OCI-LY7 (cell line): ENCODE measurements at regions not wholly inside any gene's neighbourhood (a gene's known extent, or its start where the extent isn't known, plus 50 kb on each side); places are given as distances from the start of the nearest gene placed in this dataset.

ENCODE experiments used
- BruUV-seq: library from RNA; stranded (reverse); fragments of 400-500 nt; replicated peaks from 2 replicates; lab custom pipeline; 2021; lab: Mats Ljungman, UMichigan
- CTCF ChIA-PET: fragments of 300-600 bp; sonication (Branson Sonifier 250); formaldehyde crosslinking; loops from one replicate; lab custom pipeline; 2022; ENCODE audit warnings: antibody characterized with exemption; ENCODE audit not compliant: unreplicated experiment; lab: Charles Lee
- POLR2A ChIA-PET: fragments of 300-600 bp; sonication (Branson Sonifier 250); formaldehyde crosslinking; loops from one replicate; lab custom pipeline; 2022; ENCODE audit warnings: antibody characterized with exemption; lab: Charles Lee
- DNase-seq: peaks from one replicate; pipeline ENCODE4 v3.0.0-alpha.2; 2015; ENCODE audit warnings: low spot score
- H2AFZ ChIP-seq: fragments of 200-600 bp; sonication (generic), shearing (Covaris generic); 2 replicates; pipeline ENCODE4 v1.6.1; 2014; ENCODE audit warnings: mild to moderate bottlenecking, antibody characterized with exemption, low read length, moderate library complexity
- H3K27ac ChIP-seq: fragments of 200-600 bp; sonication (generic); 2 replicates; pipeline ENCODE4 v1.5.1; 2014; ENCODE audit warnings: mixed run types, low read depth, mild to moderate bottlenecking, moderate library complexity, low read length, inconsistent platforms; ENCODE audit not compliant: poor library complexity, severe bottlenecking
- H3K36me3 ChIP-seq: fragments of 200-600 bp; sonication (generic); 2 replicates; pipeline ENCODE4 v1.6.1; 2014; ENCODE audit warnings: mild to moderate bottlenecking, antibody characterized with exemption, low read length, moderate library complexity, mixed read lengths; ENCODE audit not compliant: insufficient read depth
- H3K4me1 ChIP-seq: fragments of 200-600 bp; sonication (generic); 2 replicates; pipeline ENCODE4 v1.5.1; 2014; ENCODE audit warnings: mild to moderate bottlenecking, low read length; ENCODE audit not compliant: insufficient read depth, poor library complexity, severe bottlenecking
- H3K4me2 ChIP-seq: fragments of 200-600 bp; sonication (generic); 2 replicates; pipeline ENCODE4 v1.6.1; 2014; ENCODE audit warnings: mild to moderate bottlenecking, low read length
- H3K4me3 ChIP-seq: fragments of 200-600 bp; sonication (generic); 2 replicates; pipeline ENCODE4 v1.5.1; 2014; ENCODE audit warnings: mild to moderate bottlenecking, low read depth, low read length; ENCODE audit not compliant: poor library complexity, severe bottlenecking
- H3K79me2 ChIP-seq: fragments of 200-600 bp; sonication (generic); 2 replicates; pipeline ENCODE4 v1.6.1; 2016; ENCODE audit warnings: low read depth, mild to moderate bottlenecking, low read length, moderate library complexity, mixed read lengths; ENCODE audit not compliant: insufficient read depth
- H3K9me2 ChIP-seq: fragments of 200-600 bp; sonication (generic); 2 replicates; pipeline ENCODE4 v1.6.1; 2016; ENCODE audit warnings: mild to moderate bottlenecking, low read length, mixed read lengths; ENCODE audit not compliant: insufficient read depth
- H3K9me3 ChIP-seq: fragments of 200-600 bp; sonication (generic); 2 replicates; pipeline ENCODE4 v1.6.1; 2014; ENCODE audit warnings: mild to moderate bottlenecking, mixed run types, low read length, mixed read lengths
- H4K20me1 ChIP-seq: fragments of 200-600 bp; sonication (generic); 2 replicates; pipeline ENCODE4 v1.6.1; 2014; ENCODE audit warnings: mild to moderate bottlenecking, antibody characterized with exemption, low read length, moderate library complexity, mixed read lengths; ENCODE audit not compliant: insufficient read depth
- EZH2phosphoT487 ChIP-seq: fragments of 200-600 bp; sonication (generic); IDR thresholded peaks from 2 replicates; pipeline ENCODE4 v1.6.1; 2018; ENCODE audit warnings: low read depth, borderline replicate concordance, mild to moderate bottlenecking, mixed run types, antibody characterized with exemption, low read length, moderate library complexity, mixed read lengths
- intact Hi-C: fragments of 100-400 bp; cut with micrococcal nuclease; formaldehyde crosslinking; loops from one replicate; pipeline ENCODE4 v1.10.0; 2022; ENCODE audit not compliant: unreplicated experiment
- TF ChIP-seq, protein P1 (sequence below): fragments of 200-600 bp; sonication (generic); conservative IDR thresholded peaks from 2 replicates; pipeline ENCODE4 v1.5.1; 2014; ENCODE audit warnings: mild to moderate bottlenecking, antibody characterized with exemption, low read length, moderate library complexity, mixed read lengths

DNA sequence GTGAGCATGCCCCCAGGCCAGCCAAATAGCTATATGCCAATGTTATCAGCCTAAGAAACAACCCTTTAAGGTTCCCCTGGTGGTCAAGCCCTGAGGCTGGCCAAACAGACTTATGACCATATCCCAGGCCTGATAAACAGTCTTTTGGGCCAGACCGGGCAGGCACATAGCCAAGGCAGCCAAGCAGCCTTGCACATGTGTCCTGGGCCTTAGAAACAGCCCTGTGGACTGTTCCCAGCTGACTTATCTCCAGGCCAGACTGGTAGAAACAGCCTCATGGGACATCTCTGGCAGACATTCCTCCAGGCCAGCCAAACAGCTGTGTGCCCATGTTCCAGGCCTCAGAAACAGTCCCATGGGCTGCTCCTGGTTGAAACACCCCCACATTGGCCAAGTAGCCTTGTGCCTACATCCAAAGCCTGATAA, 295.0 kb upstream of the MGAT4C start:
- Histone ChIP-seq H2AFZ (no peak overlapping the region), H3K79me2 (no peaks in the 10 kb centered on the region), H3K4me3 (no peak overlapping the region), H3K9me2 (no peaks in the 10 kb centered on the region), H3K4me2 (no peak overlapping the region), H4K20me1 (no peaks in the 10 kb centered on the region), H3K27ac (no peak overlapping the region), H3K9me3 (no peaks in the 10 kb centered on the region), H3K36me3 (no peaks in the 10 kb centered on the region), H3K4me1 (no peaks in the 10 kb centered on the region)
- DNase-seq, result no peak
- TF ChIP-seq, protein P1, sequence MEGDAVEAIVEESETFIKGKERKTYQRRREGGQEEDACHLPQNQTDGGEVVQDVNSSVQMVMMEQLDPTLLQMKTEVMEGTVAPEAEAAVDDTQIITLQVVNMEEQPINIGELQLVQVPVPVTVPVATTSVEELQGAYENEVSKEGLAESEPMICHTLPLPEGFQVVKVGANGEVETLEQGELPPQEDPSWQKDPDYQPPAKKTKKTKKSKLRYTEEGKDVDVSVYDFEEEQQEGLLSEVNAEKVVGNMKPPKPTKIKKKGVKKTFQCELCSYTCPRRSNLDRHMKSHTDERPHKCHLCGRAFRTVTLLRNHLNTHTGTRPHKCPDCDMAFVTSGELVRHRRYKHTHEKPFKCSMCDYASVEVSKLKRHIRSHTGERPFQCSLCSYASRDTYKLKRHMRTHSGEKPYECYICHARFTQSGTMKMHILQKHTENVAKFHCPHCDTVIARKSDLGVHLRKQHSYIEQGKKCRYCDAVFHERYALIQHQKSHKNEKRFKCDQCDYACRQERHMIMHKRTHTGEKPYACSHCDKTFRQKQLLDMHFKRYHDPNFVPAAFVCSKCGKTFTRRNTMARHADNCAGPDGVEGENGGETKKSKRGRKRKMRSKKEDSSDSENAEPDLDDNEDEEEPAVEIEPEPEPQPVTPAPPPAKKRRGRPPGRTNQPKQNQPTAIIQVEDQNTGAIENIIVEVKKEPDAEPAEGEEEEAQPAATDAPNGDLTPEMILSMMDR, result no peak
- no peak for TF ChIP-seq EZH2phosphoT487
- intact Hi-C loops, result no loop called here
- BruUV-seq, result no TSS peak
- ChIA-PET CTCF (no interaction called here), POLR2A (no interaction called here)

DNA sequence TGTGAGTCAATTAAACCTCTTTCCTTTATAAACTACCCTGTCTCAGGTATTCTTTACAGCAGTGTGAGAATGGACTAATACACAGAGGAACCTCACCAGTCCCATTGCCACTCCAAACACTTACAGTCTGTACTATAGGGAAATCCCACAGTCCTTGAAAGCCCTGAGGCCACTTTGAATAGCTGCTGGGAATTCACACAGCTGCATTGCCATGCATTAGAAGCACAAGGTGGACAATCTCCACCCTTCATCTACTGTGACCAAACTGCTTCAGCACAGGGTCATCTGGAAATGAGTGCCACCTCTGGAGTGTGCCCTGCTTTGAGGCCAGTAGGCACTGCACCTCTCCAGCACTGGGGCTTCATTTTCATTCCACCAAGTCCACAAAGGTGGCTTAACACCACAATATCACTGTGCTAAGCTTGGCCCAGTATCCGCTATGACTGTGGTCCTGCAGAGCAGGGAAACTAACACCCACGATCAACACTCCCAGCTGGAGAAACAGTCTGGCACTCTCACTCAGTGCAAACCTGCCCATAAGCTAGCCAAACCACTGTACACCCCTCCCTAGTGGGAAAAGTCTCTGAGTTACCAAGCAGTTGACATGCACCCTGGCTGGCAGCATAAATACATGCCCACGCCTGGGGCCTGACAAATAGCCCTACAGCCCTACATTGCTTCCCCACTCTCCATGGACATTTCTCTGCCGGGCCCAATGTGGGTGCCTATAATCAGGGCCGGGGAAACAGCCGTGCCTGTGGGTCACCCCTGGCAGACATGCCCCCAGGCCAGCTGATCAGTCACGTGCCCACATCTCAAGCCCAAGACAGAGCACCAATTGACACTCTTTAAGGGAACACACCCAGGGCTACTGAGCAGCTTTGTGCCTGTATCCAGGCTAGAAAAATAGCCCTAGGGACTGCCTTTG, 294.3 kb upstream of the MGAT4C start:
- H3K4me1 ChIP-seq, result no peaks in the 10 kb centered on the region
- no peaks in the 10 kb centered on the region for H3K79me2 ChIP-seq
- no peaks in the 10 kb centered on the region for H3K36me3 ChIP-seq
- TF ChIP-seq EZH2phosphoT487, result no peak
- no peaks in the 10 kb centered on the region for H3K9me2 ChIP-seq
- intact Hi-C loops, result no loop called here
- ChIA-PET POLR2A (no interaction called here), CTCF (no interaction called here)
- no peak overlapping the region for H2AFZ ChIP-seq
- DNase-seq, result no peak
- no peaks in the 10 kb centered on the region for H3K9me3 ChIP-seq
- no peak overlapping the region for H3K4me3 ChIP-seq
- H4K20me1 ChIP-seq, result no peaks in the 10 kb centered on the region
- no peak overlapping the region for H3K4me2 ChIP-seq
- no TSS peak for BruUV-seq
- no peak overlapping the region for H3K27ac ChIP-seq

DNA sequence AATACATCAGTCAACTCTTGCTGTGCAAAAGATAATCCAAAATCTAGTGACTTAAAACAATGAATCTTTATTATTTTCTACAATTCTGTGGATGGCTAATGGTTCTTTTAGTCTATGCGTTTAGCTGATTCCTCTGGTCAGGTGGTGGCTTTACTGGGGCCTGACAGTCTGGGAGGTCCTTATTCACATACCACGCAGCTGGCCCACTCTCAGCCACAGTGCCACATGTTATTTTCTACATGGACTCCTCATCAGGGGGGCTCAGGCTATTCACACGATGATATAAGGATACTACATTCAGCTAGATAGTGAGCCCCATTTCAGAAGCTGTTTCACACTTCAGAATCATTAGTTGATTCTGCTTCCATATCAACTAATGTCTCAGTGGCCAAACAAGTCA, 287.5 kb upstream of the MGAT4C start:
- TF ChIP-seq, protein P1, result no peak
- TF ChIP-seq EZH2phosphoT487, result no peak
- no peaks in the 10 kb centered on the region for H3K79me2 ChIP-seq
- H4K20me1 ChIP-seq, result no peaks in the 10 kb centered on the region
- no TSS peak for BruUV-seq
- no peak overlapping the region for H3K27ac ChIP-seq
- no peaks in the 10 kb centered on the region for H3K9me3 ChIP-seq
- intact Hi-C loops, result no loop called here
- no peaks in the 10 kb centered on the region for H3K36me3 ChIP-seq
- H3K4me1 ChIP-seq, result no peaks in the 10 kb centered on the region
- H3K9me2 ChIP-seq, result no peaks in the 10 kb centered on the region
- no peak overlapping the region for H2AFZ ChIP-seq
- no peak overlapping the region for H3K4me3 ChIP-seq
- ChIA-PET POLR2A (interaction anchor here (0.6 kb wide), 1 partner anchor 201 kb away, joined by 3 read pairs; no protein-coding TSS in a partner anchor), CTCF (no interaction called here)
- H3K4me2 ChIP-seq, result no peak overlapping the region
- DNase-seq, result no peak
